WTC11 (cell line): ENCODE measurements at regions not wholly inside any gene's neighbourhood (a gene's known extent, or its start where the extent isn't known, plus 50 kb on each side); places are given as distances from the start of the nearest gene placed in this dataset.

ENCODE experiments used
- ATAC-seq: fragments of 200-7000 bp; cut with Tn5 transposase; 2 replicates; pipeline ENCODE4 v1.10.0; 2021; ENCODE audit warnings: mild to moderate bottlenecking, moderate library complexity
- CTCF ChIA-PET: fragments of 300-600 bp; sonication (Branson Sonifier 250); formaldehyde crosslinking; loops from one replicate; lab custom pipeline; 2021; ENCODE audit warnings: antibody characterized with exemption; lab: Charles Lee
- POLR2A ChIA-PET: fragments of 350-600 bp; sonication (Branson Sonifier 250); formaldehyde crosslinking; loops from one replicate; lab custom pipeline; 2021; ENCODE audit warnings: antibody characterized with exemption; lab: Charles Lee
- DNase-seq: peaks from one replicate; pipeline ENCODE4 v3.0.0; 2021; ENCODE audit warnings: low spot score
- H3K27ac Mint-ChIP-seq: 2 replicates; pipeline ENCODE4 v1.8.0; 2021; ENCODE audit warnings: mixed read lengths
- H3K27me3 Mint-ChIP-seq: 2 replicates; pipeline ENCODE4 v1.8.0; 2021; ENCODE audit warnings: low read depth, mild to moderate bottlenecking, moderate library complexity, mixed read lengths
- H3K36me3 Mint-ChIP-seq: 2 replicates; pipeline ENCODE4 v1.8.0; 2021; ENCODE audit warnings: mixed read lengths
- H3K4me1 Mint-ChIP-seq: 2 replicates; pipeline ENCODE4 v1.8.0; 2022; ENCODE audit warnings: mixed read lengths
- H3K4me3 Mint-ChIP-seq: 2 replicates; pipeline ENCODE4 v1.8.0; 2021; ENCODE audit warnings: mild to moderate bottlenecking, moderate library complexity, mixed read lengths
- H3K9me3 Mint-ChIP-seq: 2 replicates; pipeline ENCODE4 v1.8.0; 2021; ENCODE audit warnings: mixed read lengths
- ATF2 ChIP-seq: sonication (generic); formaldehyde crosslinking; IDR thresholded peaks from 2 replicates; pipeline ENCODE4 v1.8.1; 2022; ENCODE audit warnings: low read depth, missing genetic modification reagents, borderline replicate concordance
- CBFB ChIP-seq: sonication (generic); formaldehyde crosslinking; IDR thresholded peaks from 2 replicates; pipeline ENCODE4 v1.8.1; 2022; ENCODE audit warnings: mild to moderate bottlenecking, low read depth, missing genetic modification reagents
- CREM ChIP-seq: sonication (generic); formaldehyde crosslinking; IDR thresholded peaks from 2 replicates; pipeline ENCODE4 v1.8.1; 2022; ENCODE audit warnings: mild to moderate bottlenecking, missing genetic modification reagents, moderate library complexity
- CTCF ChIP-seq: fragments of 200-600 bp; IDR thresholded peaks from 2 replicates; pipeline ENCODE4 v1.8.0; 2022; ENCODE audit warnings: antibody characterized with exemption
- EMX1 ChIP-seq: fragments of 250-450 bp; sonication (Bioruptor Pico); IDR thresholded peaks from 2 replicates; pipeline ENCODE4 v1.8.0; 2021; ENCODE audit warnings: mild to moderate bottlenecking
- GABPB1 ChIP-seq: sonication (generic); formaldehyde crosslinking; IDR thresholded peaks from 2 replicates; pipeline ENCODE4 v1.8.1; 2023; ENCODE audit warnings: mild to moderate bottlenecking, missing genetic modification reagents
- IRF2 ChIP-seq: sonication (generic); formaldehyde crosslinking; IDR thresholded peaks from 2 replicates; pipeline ENCODE4 v1.8.0; 2022; ENCODE audit warnings: low read depth, missing genetic modification reagents, borderline replicate concordance
- KAT7 ChIP-seq: sonication (generic); formaldehyde crosslinking; IDR thresholded peaks from 2 replicates; pipeline ENCODE4 v1.8.1; 2023; ENCODE audit warnings: missing genetic modification reagents, mild to moderate bottlenecking, borderline replicate concordance
- OVOL2 ChIP-seq: fragments of 250-450 bp; sonication (Bioruptor Pico); IDR thresholded peaks from 2 replicates; pipeline ENCODE4 v1.9.0; 2021; ENCODE audit warnings: mild to moderate bottlenecking, borderline replicate concordance
- PRRX2 ChIP-seq: fragments of 250-450 bp; sonication (Bioruptor Pico); IDR thresholded peaks from 2 replicates; pipeline ENCODE4 v1.8.0; 2021; ENCODE audit warnings: mild to moderate bottlenecking
- RORB ChIP-seq: fragments of 250-450 bp; sonication (Bioruptor Pico); IDR thresholded peaks from 2 replicates; pipeline ENCODE4 v1.9.0; 2021; ENCODE audit warnings: mild to moderate bottlenecking
- SMAD4 ChIP-seq: sonication (generic); formaldehyde crosslinking; IDR thresholded peaks from 2 replicates; pipeline ENCODE4 v1.8.0; 2022; ENCODE audit warnings: mild to moderate bottlenecking, missing genetic modification reagents
- ZNF138 ChIP-seq: sonication (generic); formaldehyde crosslinking; conservative IDR thresholded peaks from 2 replicates; pipeline ENCODE4 v1.8.1; 2022; ENCODE audit warnings: mild to moderate bottlenecking, moderate library complexity, missing genetic modification reagents
- ZNF281 ChIP-seq: sonication (generic); formaldehyde crosslinking; IDR thresholded peaks from 2 replicates; pipeline ENCODE4 v1.8.0; 2023; ENCODE audit warnings: mild to moderate bottlenecking, missing genetic modification reagents
- ZNF423 ChIP-seq: fragments of 250-450 bp; sonication (Bioruptor Pico); IDR thresholded peaks from 2 replicates; pipeline ENCODE4 v2.1.2; 2022; ENCODE audit warnings: mild to moderate bottlenecking, moderate library complexity
- TF ChIP-seq, protein P1 (sequence below): fragments of 250-450 bp; sonication (Bioruptor Pico); IDR thresholded peaks from 2 replicates; pipeline ENCODE4 v1.9.0; 2021; ENCODE audit warnings: mild to moderate bottlenecking, borderline replicate concordance
- TF ChIP-seq, protein P2 (sequence below): sonication (generic); formaldehyde crosslinking; IDR thresholded peaks from 2 replicates; pipeline ENCODE4 v1.8.1; 2023; ENCODE audit warnings: mild to moderate bottlenecking, missing genetic modification reagents

GRCh38 chr6:137690034-137690433, 177.0 kb upstream of the TNFAIP3 start (continued):
- TF ChIP-seq OVOL2 (CRISPR knock-in tag) (no peak), EMX1 (no peak)

DNA sequence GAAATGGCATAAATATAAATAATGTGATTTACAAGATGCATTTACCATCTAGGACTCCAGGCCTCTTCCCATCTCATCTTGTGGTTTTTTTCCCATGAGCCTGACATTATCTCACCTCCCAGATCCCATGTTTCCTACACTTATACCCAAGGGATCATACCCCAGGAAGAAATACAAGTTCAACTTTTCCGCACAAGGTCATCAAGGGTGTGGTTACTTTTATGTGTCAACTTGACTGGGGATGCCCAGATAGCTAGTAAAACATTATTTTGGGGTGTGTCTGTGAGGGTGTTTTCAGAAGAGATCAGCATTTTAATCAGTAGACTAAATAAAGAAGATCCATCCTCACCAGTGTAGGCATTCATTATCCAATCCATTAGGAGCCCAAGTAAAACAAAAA, 176.3 kb upstream of the TNFAIP3 start:
- Mint-ChIP-seq H3K27ac (no peak overlapping the region), H3K36me3 (no peaks in the 10 kb centered on the region), H3K4me1 (peaks cover 7% of the 10 kb centered on the region), H3K9me3 (peaks cover 6% of the 10 kb centered on the region), H3K27me3 (no peaks in the 10 kb centered on the region), H3K4me3 (no peak overlapping the region)
- POLR2A ChIA-PET = no interaction called here
- ATAC-seq (no peak), DNase-seq (no peak)
- TF ChIP-seq GABPB1 (no peak), CTCF (no peak), PRRX2 (no peak), ZNF281 (CRISPR knock-in tag) (no peak), KAT7 (CRISPR knock-in tag) (no peak), RORB (CRISPR knock-in tag) (no peak), ZNF423 (CRISPR knock-in tag) (no peak), SMAD4 (CRISPR knock-in tag) (no peak), ATF2 (no peak), CREM (CRISPR knock-in tag) (no peak), ZNF138 (CRISPR knock-in tag) (no peak), CBFB (CRISPR knock-in tag) (no peak), IRF2 (CRISPR knock-in tag) (no peak)
- TF ChIP-seq, protein P1, sequence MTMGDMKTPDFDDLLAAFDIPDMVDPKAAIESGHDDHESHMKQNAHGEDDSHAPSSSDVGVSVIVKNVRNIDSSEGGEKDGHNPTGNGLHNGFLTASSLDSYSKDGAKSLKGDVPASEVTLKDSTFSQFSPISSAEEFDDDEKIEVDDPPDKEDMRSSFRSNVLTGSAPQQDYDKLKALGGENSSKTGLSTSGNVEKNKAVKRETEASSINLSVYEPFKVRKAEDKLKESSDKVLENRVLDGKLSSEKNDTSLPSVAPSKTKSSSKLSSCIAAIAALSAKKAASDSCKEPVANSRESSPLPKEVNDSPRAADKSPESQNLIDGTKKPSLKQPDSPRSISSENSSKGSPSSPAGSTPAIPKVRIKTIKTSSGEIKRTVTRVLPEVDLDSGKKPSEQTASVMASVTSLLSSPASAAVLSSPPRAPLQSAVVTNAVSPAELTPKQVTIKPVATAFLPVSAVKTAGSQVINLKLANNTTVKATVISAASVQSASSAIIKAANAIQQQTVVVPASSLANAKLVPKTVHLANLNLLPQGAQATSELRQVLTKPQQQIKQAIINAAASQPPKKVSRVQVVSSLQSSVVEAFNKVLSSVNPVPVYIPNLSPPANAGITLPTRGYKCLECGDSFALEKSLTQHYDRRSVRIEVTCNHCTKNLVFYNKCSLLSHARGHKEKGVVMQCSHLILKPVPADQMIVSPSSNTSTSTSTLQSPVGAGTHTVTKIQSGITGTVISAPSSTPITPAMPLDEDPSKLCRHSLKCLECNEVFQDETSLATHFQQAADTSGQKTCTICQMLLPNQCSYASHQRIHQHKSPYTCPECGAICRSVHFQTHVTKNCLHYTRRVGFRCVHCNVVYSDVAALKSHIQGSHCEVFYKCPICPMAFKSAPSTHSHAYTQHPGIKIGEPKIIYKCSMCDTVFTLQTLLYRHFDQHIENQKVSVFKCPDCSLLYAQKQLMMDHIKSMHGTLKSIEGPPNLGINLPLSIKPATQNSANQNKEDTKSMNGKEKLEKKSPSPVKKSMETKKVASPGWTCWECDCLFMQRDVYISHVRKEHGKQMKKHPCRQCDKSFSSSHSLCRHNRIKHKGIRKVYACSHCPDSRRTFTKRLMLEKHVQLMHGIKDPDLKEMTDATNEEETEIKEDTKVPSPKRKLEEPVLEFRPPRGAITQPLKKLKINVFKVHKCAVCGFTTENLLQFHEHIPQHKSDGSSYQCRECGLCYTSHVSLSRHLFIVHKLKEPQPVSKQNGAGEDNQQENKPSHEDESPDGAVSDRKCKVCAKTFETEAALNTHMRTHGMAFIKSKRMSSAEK (CRISPR knock-in tag) = no peak
- TF ChIP-seq, protein P2, sequence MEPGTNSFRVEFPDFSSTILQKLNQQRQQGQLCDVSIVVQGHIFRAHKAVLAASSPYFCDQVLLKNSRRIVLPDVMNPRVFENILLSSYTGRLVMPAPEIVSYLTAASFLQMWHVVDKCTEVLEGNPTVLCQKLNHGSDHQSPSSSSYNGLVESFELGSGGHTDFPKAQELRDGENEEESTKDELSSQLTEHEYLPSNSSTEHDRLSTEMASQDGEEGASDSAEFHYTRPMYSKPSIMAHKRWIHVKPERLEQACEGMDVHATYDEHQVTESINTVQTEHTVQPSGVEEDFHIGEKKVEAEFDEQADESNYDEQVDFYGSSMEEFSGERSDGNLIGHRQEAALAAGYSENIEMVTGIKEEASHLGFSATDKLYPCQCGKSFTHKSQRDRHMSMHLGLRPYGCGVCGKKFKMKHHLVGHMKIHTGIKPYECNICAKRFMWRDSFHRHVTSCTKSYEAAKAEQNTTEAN (CRISPR knock-in tag) = no peak
- CTCF ChIA-PET = no interaction called here
